ENCODE measurements at regions not wholly inside any gene's neighbourhood (a gene's known extent, or its start where the extent isn't known, plus 50 kb on each side); places are given as distances from the start of the nearest gene placed in this dataset.

DNA sequence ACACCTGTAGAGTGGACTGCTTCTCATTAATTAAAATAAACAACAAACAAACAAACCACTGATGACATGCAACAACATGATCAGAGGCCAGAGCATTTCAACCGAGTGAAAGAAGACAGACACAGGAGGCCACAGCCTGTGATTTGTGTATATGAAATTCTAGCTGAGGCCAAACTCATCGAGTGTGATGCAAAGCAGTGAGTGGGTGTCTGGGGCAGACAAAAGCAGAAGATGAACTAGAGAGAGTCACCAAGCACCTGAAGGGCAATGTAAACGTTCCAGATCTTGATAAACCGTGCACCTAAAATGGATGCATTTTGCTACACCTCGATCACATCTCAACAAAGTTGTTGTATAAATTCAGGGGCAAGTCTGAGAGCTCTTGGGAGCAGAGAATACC is 108.4 kb downstream of the KLF6 start:
- no peak for DNase-seq (ENCODE audit: low read depth, low spot score)
- POLR2A ChIA-PET = no interaction called here
- no peaks in the 10 kb centered on the region for H3K9me3 ChIP-seq (replicated peaks; ENCODE audit: control insufficient read depth, insufficient read depth, low read length)
- no peak for FAIRE-seq
- dilution Hi-C loops (cut with MboI; ENCODE audit: extremely low pct_ligation_motif_present, low sequenced_read_pairs) = no loop called here
- no TSS peak for BruUV-seq (replicated peaks)
- no peak overlapping the region for H3K4me3 ChIP-seq (replicated peaks in 1 of 3; ENCODE audit: insufficient read depth in 1 of 3, low read depth in 1 of 3, low read length in 3 of 3)
- no peaks in the 10 kb centered on the region for H3K27me3 ChIP-seq (ENCODE audit: control insufficient read depth in 2 of 2, insufficient read depth in 2 of 2, low read length in 2 of 2)
- no peak overlapping the region for H2AFZ ChIP-seq (ENCODE audit: low read depth, low read length)
- H3K79me2 ChIP-seq (ENCODE audit: control insufficient read depth, insufficient read depth, low read length) = no peaks in the 10 kb centered on the region
- no peaks in the 10 kb centered on the region for H4K20me1 ChIP-seq (replicated peaks; ENCODE audit: control insufficient read depth, extremely low read depth, insufficient read depth, low read length)
- no peak overlapping the region for H3K4me2 ChIP-seq (ENCODE audit: insufficient read depth, low read length)
- CTCF ChIA-PET = no interaction called here
- no peak overlapping the region for H3K27ac ChIP-seq (ENCODE audit: insufficient read depth, low read depth, low read length)
- H3K36me3 ChIP-seq (ENCODE audit: control insufficient read depth in 2 of 2, extremely low read depth in 1 of 2, insufficient read depth in 2 of 2, low read length in 2 of 2) = no peaks in the 10 kb centered on the region
- no peaks in the 10 kb centered on the region for H3K9me1 ChIP-seq (replicated peaks; ENCODE audit: control insufficient read depth, extremely low read depth, insufficient read depth, low read length)
- H3K9ac ChIP-seq (replicated peaks; ENCODE audit: extremely low read depth, insufficient read depth, low read length) = no peak overlapping the region
- intact Hi-C loops (cut with micrococcal nuclease) = no loop called here
- TF ChIP-seq JUN (IDR thresholded peaks at IDR 0.05; ENCODE audit: borderline replicate concordance, insufficient read depth, insufficient read length, low read depth) = no peak
- no peak for TF ChIP-seq FOS (IDR thresholded peaks at IDR 0.05; ENCODE audit: borderline replicate concordance, insufficient read depth, low read length)
- no peak for TF ChIP-seq POLR2A (IDR thresholded peaks at IDR 0.05; ENCODE audit: low read depth, low read length)
- no peak for TF ChIP-seq EZH2 (IDR thresholded peaks at IDR 0.05; ENCODE audit: borderline replicate concordance, low read depth, low read length, severe bottlenecking)
- TF ChIP-seq POLR2AphosphoS5 (IDR thresholded peaks at IDR 0.05; ENCODE audit: insufficient read depth, low read depth, low read length) = no peak
- no peak for TF ChIP-seq MYC (IDR thresholded peaks at IDR 0.05; ENCODE audit: low read depth, low read length)
- TF ChIP-seq CTCF (IDR thresholded peaks at IDR 0.05; ENCODE audit: extremely low read depth in 1 of 2, insufficient read depth in 1 of 2, low read depth in 1 of 2, low read length in 2 of 2) = no peak
- TF ChIP-seq MAX (IDR thresholded peaks at IDR 0.05; ENCODE audit: insufficient read depth, insufficient read length) = no peak
- no peak for TF ChIP-seq GATA2 (IDR thresholded peaks at IDR 0.05; ENCODE audit: insufficient read depth, insufficient read length, low read depth, low read length)
- H3K4me1 ChIP-seq (ENCODE audit: control insufficient read depth, extremely low read depth, insufficient read depth, low read length) = no peaks in the 10 kb centered on the region
